Prostate gland (tissue), 2 donors: ENCODE measurements at regions not wholly inside any gene's neighbourhood (a gene's known extent, or its start where the extent isn't known, plus 50 kb on each side); places are given as distances from the start of the nearest gene placed in this dataset.

Experiments used
- POLR2A ChIP-seq: fragments of 450-650 bp; IDR thresholded peaks from one replicate; pipeline ENCODE4 v1.6.1; 2016; ENCODE audit warnings: antibody characterized with exemption, mild to moderate bottlenecking
- POLR2AphosphoS5 ChIP-seq: sonication (generic); formaldehyde crosslinking; IDR thresholded peaks from one replicate; pipeline ENCODE4 v1.6.1; 2017; ENCODE audit warnings: antibody characterized with exemption
- TF ChIP-seq, protein P1 (sequence below), 4 experiments: fragments of 200-600 bp in 2 of 4; fragments of 450-650 bp in 2 of 4; sonication (generic) in 2 of 4; IDR thresholded peaks; 1 replicate in 3 of 4; 2 replicates in 1 of 4; pipeline ENCODE4 v1.5.1; 2016 to 2019; ENCODE audit warnings: antibody characterized with exemption in 4 of 4, mild to moderate bottlenecking in 2 of 4, moderate library complexity in 2 of 4

DNA sequence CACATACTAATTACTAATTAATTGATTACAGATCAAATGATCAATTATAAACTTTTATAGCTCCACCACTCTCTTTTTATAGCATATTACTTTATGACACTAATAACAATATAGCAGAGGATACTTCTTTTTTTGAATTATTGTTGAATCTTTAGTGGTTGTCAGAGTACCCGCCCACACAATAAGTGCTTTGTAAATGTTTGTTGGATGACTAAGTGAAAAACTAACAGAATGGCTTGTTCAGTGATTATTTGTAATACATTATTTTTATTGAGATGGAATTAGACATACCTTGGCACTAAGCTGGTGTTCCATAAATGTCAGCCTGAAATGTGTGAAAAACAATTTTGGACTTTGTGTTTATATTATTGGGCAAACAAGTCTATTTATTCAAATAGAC, 670.5 kb upstream of the ATXN7L3B start:
- TF ChIP-seq, protein P1, sequence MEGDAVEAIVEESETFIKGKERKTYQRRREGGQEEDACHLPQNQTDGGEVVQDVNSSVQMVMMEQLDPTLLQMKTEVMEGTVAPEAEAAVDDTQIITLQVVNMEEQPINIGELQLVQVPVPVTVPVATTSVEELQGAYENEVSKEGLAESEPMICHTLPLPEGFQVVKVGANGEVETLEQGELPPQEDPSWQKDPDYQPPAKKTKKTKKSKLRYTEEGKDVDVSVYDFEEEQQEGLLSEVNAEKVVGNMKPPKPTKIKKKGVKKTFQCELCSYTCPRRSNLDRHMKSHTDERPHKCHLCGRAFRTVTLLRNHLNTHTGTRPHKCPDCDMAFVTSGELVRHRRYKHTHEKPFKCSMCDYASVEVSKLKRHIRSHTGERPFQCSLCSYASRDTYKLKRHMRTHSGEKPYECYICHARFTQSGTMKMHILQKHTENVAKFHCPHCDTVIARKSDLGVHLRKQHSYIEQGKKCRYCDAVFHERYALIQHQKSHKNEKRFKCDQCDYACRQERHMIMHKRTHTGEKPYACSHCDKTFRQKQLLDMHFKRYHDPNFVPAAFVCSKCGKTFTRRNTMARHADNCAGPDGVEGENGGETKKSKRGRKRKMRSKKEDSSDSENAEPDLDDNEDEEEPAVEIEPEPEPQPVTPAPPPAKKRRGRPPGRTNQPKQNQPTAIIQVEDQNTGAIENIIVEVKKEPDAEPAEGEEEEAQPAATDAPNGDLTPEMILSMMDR (IDR thresholded peaks at IDR 0.05): no peak
- TF ChIP-seq POLR2A (no peak), POLR2AphosphoS5 (no peak)
